NT2/D1 (cell line): ENCODE measurements at regions not wholly inside any gene's neighbourhood (a gene's known extent, or its start where the extent isn't known, plus 50 kb on each side); places are given as distances from the start of the nearest gene placed in this dataset.
A peak's percentile ranks its signal among the peaks of the same experiment; 100 is the strongest.

Experiments used
- DNase-seq: peaks from one replicate; pipeline ENCODE4 v3.0.0-alpha.2; 2011; ENCODE audit warnings: low read depth, low spot score
- H3K27me3 ChIP-seq: 2 replicates; pipeline ENCODE4 v1.6.0; 2011; ENCODE audit warnings: mild to moderate bottlenecking; ENCODE audit not compliant: insufficient read length, insufficient read depth
- H3K36me3 ChIP-seq: 2 replicates; pipeline ENCODE4 v1.6.1; 2011; ENCODE audit warnings: mild to moderate bottlenecking, low read length, mixed read lengths; ENCODE audit not compliant: insufficient read depth, insufficient read length
- H3K4me1 ChIP-seq: 2 replicates; pipeline ENCODE4 v1.5.1; 2011; ENCODE audit not compliant: insufficient read depth, insufficient read length
- H3K4me3 ChIP-seq: 2 replicates; pipeline ENCODE4 v1.5.1; 2011; ENCODE audit warnings: low read depth; ENCODE audit not compliant: insufficient read length
- H3K9ac ChIP-seq: 2 replicates; pipeline ENCODE4 v1.6.0; 2011; ENCODE audit warnings: low read depth; ENCODE audit not compliant: insufficient read length
- H3K9me3 ChIP-seq: 2 replicates; pipeline ENCODE4 v1.5.1; 2011; ENCODE audit warnings: mild to moderate bottlenecking, low read length; ENCODE audit not compliant: insufficient read depth
- SUZ12 ChIP-seq: IDR thresholded peaks from 2 replicates; pipeline ENCODE4 v1.6.1; 2011; ENCODE audit not compliant: insufficient read length, insufficient read depth; ENCODE audit errors: extremely low read depth
- YY1 ChIP-seq: IDR thresholded peaks from 2 replicates; pipeline ENCODE4 v1.6.1; 2011; ENCODE audit not compliant: insufficient read length, insufficient read depth
- ZNF274 ChIP-seq: IDR thresholded peaks from 2 replicates; pipeline ENCODE4 v1.6.1; 2011; ENCODE audit warnings: mild to moderate bottlenecking, low read depth, low read length

GRCh38 chr1:218166268-218166945, 118.7 kb upstream of the RRP15 start:
- no peak for DNase-seq
- H3K9me3 ChIP-seq = no peaks in the 10 kb centered on the region
- no peak overlapping the region for H3K9ac ChIP-seq
- no peaks in the 10 kb centered on the region for H3K36me3 ChIP-seq
- H3K27me3 ChIP-seq = peaks cover 53% of the 10 kb centered on the region
- H3K4me3 ChIP-seq = no peak overlapping the region
- TF ChIP-seq YY1 = no peak
- no peaks in the 10 kb centered on the region for H3K4me1 ChIP-seq

GRCh38 chr1:218171302-218171893, 113.7 kb upstream of the RRP15 start:
- peak; percentile 30 for DNase-seq
- Histone ChIP-seq H3K9me3 (no peaks in the 10 kb centered on the region), H3K4me1 (no peaks in the 10 kb centered on the region), H3K36me3 (no peaks in the 10 kb centered on the region), H3K9ac (no peak overlapping the region), H3K27me3 (peaks cover 21% of the 10 kb centered on the region), H3K4me3 (no peak overlapping the region)
- no peak for TF ChIP-seq YY1
- no peak for TF ChIP-seq SUZ12
- no peak for TF ChIP-seq ZNF274

GRCh38 chr1:218182455-218182854, 102.6 kb upstream of the RRP15 start:
- no peaks in the 10 kb centered on the region for H3K36me3 ChIP-seq
- no peak for DNase-seq
- no peak for TF ChIP-seq SUZ12
- TF ChIP-seq YY1 = no peak
- no peak for TF ChIP-seq ZNF274
- H3K9me3 ChIP-seq = no peaks in the 10 kb centered on the region
- H3K9ac ChIP-seq = no peak overlapping the region
- H3K27me3 ChIP-seq = no peaks in the 10 kb centered on the region
- H3K4me1 ChIP-seq = no peaks in the 10 kb centered on the region
- H3K4me3 ChIP-seq = no peak overlapping the region

- Histone ChIP-seq H3K4me3 (no peak overlapping the region), H3K4me1 (no peaks in the 10 kb centered on the region), H3K27me3 (no peaks in the 10 kb centered on the region), H3K9ac (no peak overlapping the region), H3K36me3 (no peaks in the 10 kb centered on the region), H3K9me3 (no peaks in the 10 kb centered on the region)
- TF ChIP-seq ZNF274 (no peak), SUZ12 (no peak), YY1 (no peak)
- DNase-seq = no peak
Observed at GRCh38 chr1:218200979-218201378, 84.1 kb upstream of the RRP15 start.

- no peak for DNase-seq
- no peaks in the 10 kb centered on the region for H3K9me3 ChIP-seq
- H3K4me1 ChIP-seq = no peaks in the 10 kb centered on the region
- H3K36me3 ChIP-seq = no peaks in the 10 kb centered on the region
- no peaks in the 10 kb centered on the region for H3K27me3 ChIP-seq
- TF ChIP-seq SUZ12 (no peak), ZNF274 (no peak)
- H3K9ac ChIP-seq = no peak overlapping the region
- no peak overlapping the region for H3K4me3 ChIP-seq
Observed at GRCh38 chr1:218201601-218202000, 83.5 kb upstream of the RRP15 start.

GRCh38 chr1:218205721-218206120, 79.4 kb upstream of the RRP15 start:
- Histone ChIP-seq H3K27me3 (no peaks in the 10 kb centered on the region), H3K9me3 (no peaks in the 10 kb centered on the region), H3K4me1 (no peaks in the 10 kb centered on the region), H3K9ac (no peak overlapping the region), H3K36me3 (no peaks in the 10 kb centered on the region), H3K4me3 (no peak overlapping the region)
- no peak for TF ChIP-seq YY1
- TF ChIP-seq ZNF274 = no peak
- no peak for TF ChIP-seq SUZ12
- DNase-seq = no peak

- TF ChIP-seq SUZ12 (no peak), ZNF274 (no peak), YY1 (no peak)
Observed at GRCh38 chr1:218207194-218207593, 77.9 kb upstream of the RRP15 start.

GRCh38 chr1:218209351-218209861, 75.7 kb upstream of the RRP15 start:
- Histone ChIP-seq H3K36me3 (no peaks in the 10 kb centered on the region), H3K27me3 (no peaks in the 10 kb centered on the region), H3K4me3 (no peak overlapping the region), H3K4me1 (no peaks in the 10 kb centered on the region), H3K9ac (no peak overlapping the region), H3K9me3 (no peaks in the 10 kb centered on the region)
- TF ChIP-seq YY1 (no peak), ZNF274 (no peak), SUZ12 (no peak)
- DNase-seq = no peak

More at GRCh38 chr1:218207194-218207593, 77.9 kb upstream of the RRP15 start:
- DNase-seq = no peak
- Histone ChIP-seq H3K4me3 (no peak overlapping the region), H3K27me3 (no peaks in the 10 kb centered on the region), H3K9ac (no peak overlapping the region), H3K36me3 (no peaks in the 10 kb centered on the region), H3K4me1 (no peaks in the 10 kb centered on the region), H3K9me3 (no peaks in the 10 kb centered on the region)
